CD4-positive, alpha-beta T cell treated with Interleukin-4 for 1 hour (primary cell): ENCODE measurements at regions not wholly inside any gene's neighbourhood (a gene's known extent, or its start where the extent isn't known, plus 50 kb on each side); places are given as distances from the start of the nearest gene placed in this dataset.
A peak's percentile ranks its signal among the peaks of the same experiment; 100 is the strongest.
"Not testable (repeated sequence)": the region's sequence is repeated elsewhere in the genome, so short reads cannot be mapped to it uniquely, and the experiment has no call there.

Source experiments
- DNase-seq, 2 donors: peaks; one replicate each; pipeline ENCODE4 v3.0.0-alpha.2; 2020 to 2022

DNA sequence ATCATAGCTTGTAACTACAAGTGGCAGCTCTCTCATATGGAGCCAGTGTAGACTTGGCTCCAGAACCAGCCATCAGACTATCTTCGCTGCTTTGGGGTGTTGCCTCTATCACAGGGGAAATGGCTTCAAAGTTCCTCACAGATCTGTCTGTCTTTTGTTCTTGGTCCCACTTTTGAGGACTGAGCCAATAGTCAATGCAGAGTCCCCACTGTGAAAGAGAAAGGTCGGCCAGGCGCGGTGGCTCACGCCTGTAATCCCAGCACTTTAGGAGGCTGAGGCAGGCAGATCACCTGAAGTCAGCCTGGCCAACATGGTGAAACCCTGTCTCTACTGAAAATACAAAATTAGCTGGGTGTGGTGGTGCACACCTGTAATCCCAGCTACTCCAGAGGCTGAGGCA is 86.9 kb upstream of the FZD7 start:
- DNase-seq, result not testable (repeated sequence)

DNA sequence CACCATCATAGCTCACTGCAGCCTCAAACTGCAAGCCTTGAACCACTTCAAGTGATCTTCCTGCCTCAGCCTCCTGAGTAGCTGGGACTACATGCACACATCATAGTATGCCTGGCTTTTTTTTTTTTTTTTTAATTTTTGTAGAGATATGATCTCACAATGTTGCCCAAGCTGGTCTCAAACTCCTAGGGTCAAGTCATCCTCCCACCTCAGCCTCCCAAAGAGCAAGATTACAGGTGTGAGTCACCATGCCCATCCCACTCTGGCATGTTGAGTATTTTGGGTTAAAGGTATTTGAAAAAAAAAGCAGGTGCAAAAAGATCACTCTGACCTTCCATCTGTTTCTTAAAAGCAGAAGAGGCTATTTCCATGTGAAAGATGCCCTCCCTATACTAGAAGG is 86.4 kb upstream of the FZD7 start:
- no peak for DNase-seq

DNA sequence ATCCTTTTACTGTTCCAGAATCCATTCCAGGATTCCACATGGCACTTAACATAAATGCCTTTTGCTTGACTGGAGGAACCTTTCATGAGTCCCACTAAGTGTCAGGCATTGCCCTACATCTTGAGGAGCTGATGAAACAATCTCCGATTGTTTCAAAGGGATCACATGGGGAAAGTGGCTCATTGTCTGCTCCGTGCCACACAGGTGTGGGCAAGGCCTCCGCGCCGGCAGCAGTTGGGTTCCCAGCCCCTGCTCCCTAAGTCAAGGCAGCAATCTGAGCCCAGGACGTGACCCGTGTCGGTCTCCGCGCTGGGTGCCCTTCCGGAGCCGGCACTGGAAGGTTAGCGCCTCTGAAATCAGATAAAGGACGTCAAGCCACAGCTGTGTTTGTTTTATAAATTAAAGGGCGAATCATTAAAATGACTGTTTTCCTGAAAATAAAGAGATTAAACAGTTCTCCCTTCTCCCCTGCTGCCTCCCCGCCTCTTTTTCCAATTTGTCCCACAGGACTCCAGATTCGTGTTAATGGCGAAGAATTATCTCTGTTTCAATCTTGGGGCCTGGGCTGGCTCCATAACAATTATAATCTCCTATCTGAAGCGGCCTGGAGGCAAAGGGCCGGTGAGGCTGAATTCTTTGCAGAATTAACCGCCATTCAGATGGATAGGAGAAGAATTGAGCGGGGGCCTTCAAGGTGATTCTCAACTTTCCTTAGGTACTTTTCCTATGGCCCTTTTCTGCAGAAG is 84.3 kb upstream of the FZD7 start:
- DNase-seq, result no peak

DNA sequence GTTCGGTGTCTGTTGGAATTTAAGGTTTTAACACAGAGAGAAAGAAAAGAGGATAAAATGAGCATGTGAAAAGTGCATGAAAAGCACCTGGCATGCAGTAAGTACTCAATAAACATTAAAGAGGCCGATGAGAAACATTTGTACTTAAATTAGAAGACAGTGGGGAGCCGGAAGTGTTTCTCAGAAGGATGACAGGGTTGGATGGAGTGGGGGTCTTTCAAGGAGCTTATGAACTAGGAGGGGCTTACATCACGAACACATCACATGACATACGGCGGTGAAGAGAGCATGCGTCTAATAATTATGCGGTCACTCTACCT is 83.8 kb upstream of the FZD7 start:
- DNase-seq, result no peak

GRCh38 chr2:201950606-201951005 is 83.0 kb upstream of the FZD7 start:
- no peak for DNase-seq

- DNase-seq, result no peak
Observed at GRCh38 chr2:201952187-201952586, 81.5 kb upstream of the FZD7 start.

- no peak for DNase-seq
Observed at GRCh38 chr2:201953396-201953795, 80.3 kb upstream of the FZD7 start.

GRCh38 chr2:201953880-201954279 is 79.8 kb upstream of the FZD7 start:
- DNase-seq, result no peak

DNA sequence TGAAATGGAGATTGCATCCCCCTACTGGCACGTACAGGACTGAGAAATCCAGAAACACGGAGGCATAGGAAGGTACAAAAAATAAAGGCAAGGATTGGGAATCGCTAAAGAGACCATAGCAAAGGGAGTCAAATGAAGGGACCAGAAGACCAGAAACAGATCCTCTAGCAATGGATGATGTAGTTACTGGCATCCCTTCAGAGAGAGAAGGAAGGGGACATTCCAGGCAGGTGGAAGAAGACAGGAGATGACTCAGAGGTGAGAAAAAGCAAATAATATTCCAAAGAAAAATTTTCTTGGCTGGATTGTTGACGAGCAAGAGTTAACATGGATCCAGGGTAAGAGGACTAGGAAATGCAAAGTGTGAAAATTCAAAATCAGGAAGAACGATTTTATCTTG is 78.4 kb upstream of the FZD7 start:
- DNase-seq, result no peak

DNA sequence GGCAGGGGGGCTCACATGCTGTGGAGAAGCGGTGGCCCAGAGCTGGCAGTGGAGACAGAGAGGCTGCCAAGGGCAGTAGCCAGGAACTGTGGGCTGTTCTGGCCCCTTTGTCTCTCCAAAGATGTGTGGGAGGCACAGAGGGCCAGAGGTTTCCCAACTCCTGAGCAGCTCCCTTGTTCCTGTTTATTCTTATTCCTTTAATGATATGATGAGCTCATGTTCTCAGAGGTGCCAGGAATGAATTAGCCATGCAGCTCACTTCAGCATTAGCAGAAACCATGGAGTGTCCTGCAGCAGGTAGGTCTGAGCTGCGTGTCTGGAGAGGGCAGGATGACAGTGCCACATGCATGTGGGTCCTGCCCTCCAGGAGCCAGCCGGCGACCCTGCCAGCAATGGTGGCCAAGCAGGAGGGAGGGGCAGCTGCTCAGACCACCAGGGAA is 77.9 kb upstream of the FZD7 start:
- no peak for DNase-seq

GRCh38 chr2:201956361-201956760 is 77.3 kb upstream of the FZD7 start:
- no peak for DNase-seq

GRCh38 chr2:201957091-201957490 is 76.6 kb upstream of the FZD7 start:
- no peak for DNase-seq

- DNase-seq, result no peak
Observed at GRCh38 chr2:201959198-201959597, 74.5 kb upstream of the FZD7 start.

- no peak for DNase-seq
Observed at GRCh38 chr2:201959626-201960025, 74.0 kb upstream of the FZD7 start.

- no peak for DNase-seq
Observed at GRCh38 chr2:201960305-201960704, 73.3 kb upstream of the FZD7 start.

GRCh38 chr2:201961401-201961800 is 72.3 kb upstream of the FZD7 start:
- no peak for DNase-seq

DNA sequence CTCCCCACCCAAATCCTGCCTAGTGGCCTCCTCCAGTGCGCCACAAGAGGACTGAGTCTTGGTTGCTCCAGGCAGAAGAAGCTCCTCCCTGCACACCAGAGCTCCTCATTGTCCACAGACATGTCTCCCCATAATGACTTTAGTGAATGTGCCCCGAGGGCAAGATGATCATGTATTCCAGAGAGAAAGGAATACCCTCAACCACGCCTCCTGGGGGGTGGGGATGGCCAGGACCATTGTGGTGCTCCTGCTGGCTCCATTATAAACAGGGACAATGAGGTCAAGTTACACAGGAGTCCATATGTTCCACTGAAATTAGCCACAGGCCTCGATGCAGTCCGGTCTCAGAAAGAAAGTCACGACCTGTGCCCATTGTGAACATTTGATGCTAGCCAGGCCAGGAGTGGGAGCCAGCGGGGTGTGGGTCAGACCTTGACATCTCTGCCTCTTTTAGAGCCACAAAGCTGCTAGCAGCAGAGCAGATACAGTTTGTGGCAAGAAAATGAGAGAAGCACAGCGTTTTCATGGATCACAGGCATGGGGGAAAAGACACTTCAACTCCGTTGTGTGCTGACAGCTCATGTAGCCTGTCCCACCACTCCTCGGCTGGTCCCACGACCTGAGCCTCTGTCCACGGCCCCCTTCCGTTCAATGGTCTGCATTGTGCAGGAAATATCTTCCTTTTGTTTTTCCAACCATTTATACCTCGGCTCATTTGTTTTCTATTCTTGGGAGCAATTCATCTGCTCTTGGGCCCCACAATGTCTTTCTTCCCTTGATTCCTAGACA is 70.7 kb upstream of the FZD7 start:
- DNase-seq, result no peak

GRCh38 chr2:201964011-201964410 is 69.6 kb upstream of the FZD7 start:
- DNase-seq, result no peak

DNA sequence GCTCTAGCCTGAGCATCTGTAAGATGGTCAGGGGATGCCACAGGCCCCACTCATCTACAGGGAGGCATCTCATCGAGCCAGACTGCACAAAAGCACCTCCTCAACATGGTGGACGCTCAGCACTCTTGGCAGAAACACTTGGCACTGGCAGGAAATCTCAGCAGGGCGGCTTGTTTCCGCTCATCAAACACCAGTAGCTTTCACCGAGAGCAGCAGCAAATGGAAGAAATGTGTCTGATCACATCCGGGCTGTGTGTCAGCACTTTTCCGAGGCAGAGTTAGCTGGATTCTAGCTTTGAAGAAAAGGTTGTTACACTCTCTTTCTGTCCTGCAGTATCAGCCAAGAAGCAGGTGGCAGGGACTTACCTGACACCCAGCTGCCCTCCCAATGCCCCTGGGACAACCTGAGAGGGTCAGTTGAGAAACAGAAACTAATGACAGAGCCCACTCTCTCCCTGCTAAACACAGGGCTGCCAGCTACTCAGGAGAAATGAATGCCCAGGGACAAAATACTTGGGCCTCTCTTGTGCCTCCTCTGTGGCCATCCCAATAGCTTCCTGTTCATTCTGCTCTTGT is 68.9 kb upstream of the FZD7 start:
- peak in 1 of 2 donors; percentile 35 for DNase-seq

DNA sequence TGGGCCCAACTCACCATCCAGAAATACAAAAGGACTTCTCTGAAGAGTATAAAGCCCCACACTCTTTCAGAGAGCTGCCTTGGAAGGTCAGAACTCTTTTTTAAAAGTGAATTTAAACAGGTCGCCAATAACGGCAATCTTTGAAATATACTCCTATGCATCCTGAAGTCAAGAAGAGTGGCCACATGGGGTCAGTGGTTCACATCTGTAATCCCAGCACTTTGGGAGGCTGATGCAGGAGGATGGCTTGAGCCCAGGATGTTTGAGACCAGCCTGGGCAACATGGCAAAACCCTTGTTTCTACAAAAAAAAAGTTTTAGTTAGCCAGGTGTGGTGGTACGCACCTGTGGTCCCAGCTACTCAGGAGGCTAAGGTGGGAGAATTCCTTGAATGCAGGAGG is 68.1 kb upstream of the FZD7 start:
- no peak for DNase-seq

GRCh38 chr2:201966691-201967438 is 66.8 kb upstream of the FZD7 start:
- DNase-seq, result no peak

DNA sequence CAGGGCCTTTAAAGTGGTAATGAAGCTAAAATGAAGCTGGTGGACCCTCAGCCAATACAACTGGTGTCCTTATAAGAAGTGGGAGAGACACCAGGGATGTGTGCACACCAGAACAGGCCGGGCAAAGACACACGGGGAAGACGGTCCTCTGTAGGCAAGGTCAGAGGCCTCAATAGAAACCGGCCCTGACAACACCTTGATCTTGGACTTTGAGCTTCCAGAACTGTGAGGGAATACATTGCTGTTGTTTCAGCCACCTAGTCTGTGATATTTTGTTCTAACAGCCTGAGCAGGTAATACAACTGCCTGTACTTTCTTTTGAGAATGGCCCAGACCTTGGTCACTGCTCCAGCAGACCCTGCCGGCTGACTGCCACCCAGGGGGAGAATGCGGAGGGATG is 65.6 kb upstream of the FZD7 start:
- no peak for DNase-seq

- DNase-seq, result no peak
Observed at GRCh38 chr2:201968476-201968875, 65.2 kb upstream of the FZD7 start.
